ENCODE measurements at regions not wholly inside any gene's neighbourhood (a gene's known extent, or its start where the extent isn't known, plus 50 kb on each side); places are given as distances from the start of the nearest gene placed in this dataset.
A peak's percentile ranks its signal among the peaks of the same experiment; 100 is the strongest.
"Not testable (repeated sequence)": the region's sequence is repeated elsewhere in the genome, so short reads cannot be mapped to it uniquely, and the experiment has no call there.

GRCh38 chr20:36082315-36082915, 72.1 kb upstream of the EPB41L1 start:
- no peak for DNase-seq (ENCODE audit: low read depth)

GRCh38 chr20:36083200-36083599, 71.3 kb upstream of the EPB41L1 start:
- not testable (repeated sequence) for DNase-seq (ENCODE audit: low read depth)

- no peak for DNase-seq (ENCODE audit: low read depth)
Measured at GRCh38 chr20:36084356-36084755, 70.2 kb upstream of the EPB41L1 start.

GRCh38 chr20:36084897-36085613, 69.5 kb upstream of the EPB41L1 start:
- no peak for DNase-seq (ENCODE audit: low read depth)

GRCh38 chr20:36085686-36086267, 68.8 kb upstream of the EPB41L1 start:
- no peak for DNase-seq (ENCODE audit: low read depth)

GRCh38 chr20:36086767-36087166, 67.8 kb upstream of the EPB41L1 start:
- no peak for DNase-seq (ENCODE audit: low read depth)

- no peak for DNase-seq (ENCODE audit: low read depth)
Measured at GRCh38 chr20:36090223-36090622, 64.3 kb upstream of the EPB41L1 start.

- DNase-seq (ENCODE audit: low read depth) = no peak
Measured at GRCh38 chr20:36091561-36092397, 62.8 kb upstream of the EPB41L1 start.

GRCh38 chr20:36092398-36093024, 62.0 kb upstream of the EPB41L1 start:
- no peak for DNase-seq (ENCODE audit: low read depth)

- DNase-seq (ENCODE audit: low read depth) = peak; percentile 4
Measured at GRCh38 chr20:36093025-36093803, 61.3 kb upstream of the EPB41L1 start.

GRCh38 chr20:36093804-36094145, 60.8 kb upstream of the EPB41L1 start:
- DNase-seq (ENCODE audit: low read depth) = no peak

- no peak for DNase-seq (ENCODE audit: low read depth)
Measured at GRCh38 chr20:36094497-36094896, 60.0 kb upstream of the EPB41L1 start.

- DNase-seq (ENCODE audit: low read depth) = no peak
Measured at GRCh38 chr20:36096435-36096834, 58.1 kb upstream of the EPB41L1 start.

GRCh38 chr20:36097337-36098151, 57.0 kb upstream of the EPB41L1 start:
- no peak for DNase-seq (ENCODE audit: low read depth)

- DNase-seq (ENCODE audit: low read depth) = no peak
Measured at GRCh38 chr20:36098364-36098763, 56.2 kb upstream of the EPB41L1 start.

GRCh38 chr20:36099106-36099505, 55.4 kb upstream of the EPB41L1 start:
- no peak for DNase-seq (ENCODE audit: low read depth)

GRCh38 chr20:36101192-36101591, 53.3 kb upstream of the EPB41L1 start:
- no peak for DNase-seq (ENCODE audit: low read depth)

- no peak for DNase-seq (ENCODE audit: low read depth)
Measured at GRCh38 chr20:36102306-36102705, 52.2 kb upstream of the EPB41L1 start.

GRCh38 chr20:36102809-36103596, 51.5 kb upstream of the EPB41L1 start:
- no peak for DNase-seq (ENCODE audit: low read depth)

GRCh38 chr20:36104244-36104643, 50.3 kb upstream of the EPB41L1 start:
- no peak for DNase-seq (ENCODE audit: low read depth)
